H9 (cell line): ENCODE measurements at regions not wholly inside any gene's neighbourhood (a gene's known extent, or its start where the extent isn't known, plus 50 kb on each side); places are given as distances from the start of the nearest gene placed in this dataset.

Experiments
- DNase-seq: peaks from one replicate; pipeline ENCODE4 v3.0.0-alpha.2; 2017
- H2AFZ ChIP-seq: one replicate; pipeline ENCODE4 v1.6.1; 2013; ENCODE audit warnings: mild to moderate bottlenecking, low read length, control low read depth, moderate library complexity
- H2AK5ac ChIP-seq: 2 replicates; pipeline ENCODE4 v1.6.1; 2013; ENCODE audit warnings: low read length, control low read depth, mixed read lengths; ENCODE audit not compliant: insufficient read length
- H2BK120ac ChIP-seq: one replicate; pipeline ENCODE4 v1.6.1; 2013; ENCODE audit warnings: low read depth, mild to moderate bottlenecking, low read length, control low read depth, inconsistent platforms; ENCODE audit not compliant: poor library complexity, severe bottlenecking
- H2BK12ac ChIP-seq: 2 replicates; pipeline ENCODE4 v1.6.1; 2013; ENCODE audit warnings: low read length, control low read depth, mixed read lengths, low read depth; ENCODE audit not compliant: insufficient read length
- H2BK15ac ChIP-seq: 2 replicates; pipeline ENCODE4 v1.6.1; 2013; ENCODE audit warnings: low read depth, low read length, control low read depth
- H2BK20ac ChIP-seq: one replicate; pipeline ENCODE4 v1.6.1; 2013; ENCODE audit warnings: low read depth, mild to moderate bottlenecking, low read length, control low read depth, inconsistent platforms; ENCODE audit not compliant: poor library complexity, severe bottlenecking
- H2BK5ac ChIP-seq: 2 replicates; pipeline ENCODE4 v1.6.1; 2013; ENCODE audit warnings: low read length, control low read depth, mixed read lengths; ENCODE audit not compliant: insufficient read length
- H3K14ac ChIP-seq: 2 replicates; pipeline ENCODE4 v1.6.1; 2013; ENCODE audit warnings: low read length, control low read depth; ENCODE audit not compliant: insufficient read depth
- H3K18ac ChIP-seq: 2 replicates; pipeline ENCODE4 v1.6.1; 2013; ENCODE audit warnings: low read depth, mild to moderate bottlenecking, mixed read lengths, low read length, control low read depth; ENCODE audit not compliant: insufficient read length
- H3K23ac ChIP-seq: 2 replicates; pipeline ENCODE4 v1.6.1; 2013; ENCODE audit warnings: low read length, control low read depth, mixed read lengths, low read depth; ENCODE audit not compliant: insufficient read length
- H3K23me2 ChIP-seq: 2 replicates; pipeline ENCODE4 v1.6.1; 2013; ENCODE audit warnings: low read depth, mild to moderate bottlenecking, mixed read lengths, low read length, control low read depth; ENCODE audit not compliant: insufficient read length, poor library complexity, severe bottlenecking
- H3K27ac ChIP-seq: 2 replicates; pipeline ENCODE4 v1.5.1; 2013; ENCODE audit warnings: low read length, control low read depth, mixed read lengths, low read depth; ENCODE audit not compliant: insufficient read length
- H3K27me3 ChIP-seq: 2 replicates; pipeline ENCODE4 v1.6.1; 2013; ENCODE audit warnings: low read length, control low read depth, inconsistent platforms; ENCODE audit not compliant: insufficient read depth
- H3K4ac ChIP-seq: 2 replicates; pipeline ENCODE4 v1.6.1; 2013; ENCODE audit warnings: low read depth, mild to moderate bottlenecking, control low read depth, inconsistent platforms, low read length, moderate library complexity
- H3K4me1 ChIP-seq: 2 replicates; pipeline ENCODE4 v1.6.1; 2013; ENCODE audit warnings: low read length, control low read depth, inconsistent platforms; ENCODE audit not compliant: insufficient read depth
- H3K4me2 ChIP-seq: 2 replicates; pipeline ENCODE4 v1.6.1; 2013; ENCODE audit warnings: low read length, control low read depth, mixed read lengths; ENCODE audit not compliant: insufficient read length, insufficient read depth
- H3K56ac ChIP-seq: 2 replicates; pipeline ENCODE4 v1.6.1; 2013; ENCODE audit warnings: low read depth, mild to moderate bottlenecking, mixed read lengths, low read length, control low read depth; ENCODE audit not compliant: insufficient read length
- H3K79me1 ChIP-seq: 2 replicates; pipeline ENCODE4 v1.6.1; 2013; ENCODE audit warnings: low read depth, mild to moderate bottlenecking, moderate library complexity, low read length, control low read depth, inconsistent platforms; ENCODE audit not compliant: insufficient read depth, poor library complexity, severe bottlenecking
- H3K79me2 ChIP-seq: 2 replicates; pipeline ENCODE4 v1.6.1; 2013; ENCODE audit warnings: low read length, control low read depth, inconsistent platforms; ENCODE audit not compliant: insufficient read depth
- H3K9ac ChIP-seq: 2 replicates; pipeline ENCODE4 v1.6.1; 2013; ENCODE audit warnings: low read length, control low read depth, mixed read lengths; ENCODE audit not compliant: insufficient read length; ENCODE audit errors: extremely low read depth
- H3K9me3 ChIP-seq: one replicate; pipeline ENCODE4 v1.6.1; 2013; ENCODE audit warnings: low read depth, low read length, inconsistent platforms; ENCODE audit not compliant: control insufficient read depth
- H3T11ph ChIP-seq: one replicate; pipeline ENCODE4 v1.6.1; 2013; ENCODE audit warnings: mild to moderate bottlenecking, low read length, control low read depth, inconsistent platforms
- H4K20me1 ChIP-seq: one replicate; pipeline ENCODE4 v1.6.1; 2013; ENCODE audit not compliant: control insufficient read depth, insufficient read length, insufficient read depth
- H4K5ac ChIP-seq: 2 replicates; pipeline ENCODE4 v1.6.1; 2013; ENCODE audit warnings: low read depth, mild to moderate bottlenecking, mixed read lengths, low read length, control low read depth; ENCODE audit not compliant: insufficient read length
- H4K8ac ChIP-seq: replicated peaks from 2 replicates; pipeline ENCODE4 v1.6.1; 2013; ENCODE audit warnings: low read length, control low read depth, mixed read lengths, low read depth; ENCODE audit not compliant: insufficient read length
- H4K91ac ChIP-seq: 2 replicates; pipeline ENCODE4 v1.6.1; 2013; ENCODE audit warnings: low read depth, mild to moderate bottlenecking, moderate library complexity, mixed read lengths, low read length, control low read depth; ENCODE audit not compliant: insufficient read length
- H3K27ac Mint-ChIP-seq, 3 experiments: 2 replicates in 2 of 3; 3 replicates in 1 of 3; pipeline ENCODE4 v1.8.0; 2020 to 2021; ENCODE audit warnings: mixed read lengths in 3 of 3, mild to moderate bottlenecking in 1 of 3, moderate library complexity in 1 of 3
- H3K27me3 Mint-ChIP-seq: 2 replicates; pipeline ENCODE4 v1.8.0; 2021; ENCODE audit warnings: low read depth, mild to moderate bottlenecking, moderate library complexity, mixed read lengths
- H3K36me3 Mint-ChIP-seq, 3 experiments: 2 replicates in 2 of 3; 3 replicates in 1 of 3; pipeline ENCODE4 v1.8.0; 2020 to 2021; ENCODE audit warnings: low read depth in 3 of 3, mixed read lengths in 3 of 3; ENCODE audit not compliant: insufficient read depth in 1 of 3
- H3K4me1 Mint-ChIP-seq, 2 experiments: 2 replicates each; pipeline ENCODE4 v1.8.0; 2020; ENCODE audit warnings: mixed read lengths in 2 of 2
- H3K4me3 Mint-ChIP-seq, 2 experiments: 2 replicates in 1 of 2; 3 replicates in 1 of 2; pipeline ENCODE4 v1.8.0; 2020 to 2021; ENCODE audit warnings: mild to moderate bottlenecking in 2 of 2, mixed read lengths in 2 of 2, moderate library complexity in 1 of 2
- H3K9me3 Mint-ChIP-seq, 2 experiments: 2 replicates in 1 of 2; 3 replicates in 1 of 2; pipeline ENCODE4 v1.8.0; 2020; ENCODE audit warnings: mild to moderate bottlenecking in 2 of 2, mixed read lengths in 2 of 2, moderate library complexity in 1 of 2
- WGBS: extraction: QIAGEN DNeasy Blood & Tissue Kit; methylation state at CpG from one replicate; pipeline ENCODE4 v1.1.7; 2013; ENCODE audit warnings: missing lambda C conversion rate, low lambda C conversion rate, mixed read lengths; ENCODE audit not compliant: insufficient read length; ENCODE audit errors: extremely low coverage; 5-methylcytosine and 5-hydroxymethylcytosine counted together
- TF ChIP-seq, protein P1 (sequence below): fragments of 200-600 bp; sonication (generic); conservative IDR thresholded peaks from 3 replicates; pipeline ENCODE4 v1.8.0; 2021; ENCODE audit warnings: antibody characterized with exemption, mild to moderate bottlenecking

DNA sequence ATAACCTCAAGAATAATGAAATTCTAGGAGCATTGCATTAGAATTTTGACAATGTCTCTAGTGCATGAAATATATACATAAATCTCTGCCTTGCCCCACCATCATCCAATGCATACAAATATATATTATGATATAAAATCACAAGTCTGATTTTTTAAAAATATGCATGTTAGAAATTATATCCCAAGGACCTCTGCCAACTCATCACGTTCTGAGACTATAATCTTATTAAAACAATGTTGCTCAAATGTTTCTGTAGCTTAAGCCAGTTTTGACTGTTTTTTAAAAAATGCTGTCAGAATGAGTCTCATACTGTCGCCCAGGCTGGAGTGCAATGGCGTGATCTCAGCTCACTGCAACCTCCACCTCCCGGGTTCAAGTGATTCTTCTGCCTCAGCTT lies 287.0 kb upstream of the SOX4 start:
- Histone ChIP-seq H2BK12ac (no peak overlapping the region), H3K14ac (no peak overlapping the region), H3K9ac (no peak overlapping the region), H3K27me3 (no peaks in the 10 kb centered on the region), H4K20me1 (no peaks in the 10 kb centered on the region), H3K9me3 (no peaks in the 10 kb centered on the region), H2AFZ (no peak overlapping the region), H3K79me2 (no peaks in the 10 kb centered on the region), H3K4ac (no peak overlapping the region), H3K56ac (no peak overlapping the region), H3K4me1 (0 out of 2 replicates have a peak, but pooled peaks cover 2% of the 10 kb centered on the region), H4K5ac (no peak overlapping the region), H3K18ac (no peak overlapping the region), H4K8ac (no peak overlapping the region), H2BK15ac (no peak overlapping the region), H3K79me1 (no peaks in the 10 kb centered on the region), H2BK20ac (no peak overlapping the region), H3T11ph (no peak overlapping the region), H2BK5ac (no peak overlapping the region), H3K4me2 (no peak overlapping the region), H3K23ac (no peak overlapping the region), H4K91ac (no peak overlapping the region), H2BK120ac (no peak overlapping the region), H3K23me2 (no peaks in the 10 kb centered on the region), H3K27ac (no peak overlapping the region), H2AK5ac (no peak overlapping the region)
- no CpG with 5 or more reads among the region's 4 CpGs for WGBS
- TF ChIP-seq, protein P1, sequence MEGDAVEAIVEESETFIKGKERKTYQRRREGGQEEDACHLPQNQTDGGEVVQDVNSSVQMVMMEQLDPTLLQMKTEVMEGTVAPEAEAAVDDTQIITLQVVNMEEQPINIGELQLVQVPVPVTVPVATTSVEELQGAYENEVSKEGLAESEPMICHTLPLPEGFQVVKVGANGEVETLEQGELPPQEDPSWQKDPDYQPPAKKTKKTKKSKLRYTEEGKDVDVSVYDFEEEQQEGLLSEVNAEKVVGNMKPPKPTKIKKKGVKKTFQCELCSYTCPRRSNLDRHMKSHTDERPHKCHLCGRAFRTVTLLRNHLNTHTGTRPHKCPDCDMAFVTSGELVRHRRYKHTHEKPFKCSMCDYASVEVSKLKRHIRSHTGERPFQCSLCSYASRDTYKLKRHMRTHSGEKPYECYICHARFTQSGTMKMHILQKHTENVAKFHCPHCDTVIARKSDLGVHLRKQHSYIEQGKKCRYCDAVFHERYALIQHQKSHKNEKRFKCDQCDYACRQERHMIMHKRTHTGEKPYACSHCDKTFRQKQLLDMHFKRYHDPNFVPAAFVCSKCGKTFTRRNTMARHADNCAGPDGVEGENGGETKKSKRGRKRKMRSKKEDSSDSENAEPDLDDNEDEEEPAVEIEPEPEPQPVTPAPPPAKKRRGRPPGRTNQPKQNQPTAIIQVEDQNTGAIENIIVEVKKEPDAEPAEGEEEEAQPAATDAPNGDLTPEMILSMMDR: no peak
- peaks cover 8% of the 10 kb centered on the region in 2 experiments; a peak in 4 of 5 replicates for H3K9me3 Mint-ChIP-seq
- DNase-seq: no peak
- H3K36me3 Mint-ChIP-seq: peaks cover 0 to 8% (median 2%) of the 10 kb centered on the region in 3 experiments; a peak in 4 of 7 replicates
- peaks cover 2 to 5% of the 10 kb centered on the region in 2 experiments; a peak in 2 of 4 replicates for H3K4me1 Mint-ChIP-seq
- H3K27me3 Mint-ChIP-seq: no peaks in the 10 kb centered on the region
- no peak overlapping the region for H3K4me3 Mint-ChIP-seq
- H3K27ac Mint-ChIP-seq: no peak overlapping the region
